ENCODE measurements at regions not wholly inside any gene's neighbourhood (a gene's known extent, or its start where the extent isn't known, plus 50 kb on each side); places are given as distances from the start of the nearest gene placed in this dataset.

DNA sequence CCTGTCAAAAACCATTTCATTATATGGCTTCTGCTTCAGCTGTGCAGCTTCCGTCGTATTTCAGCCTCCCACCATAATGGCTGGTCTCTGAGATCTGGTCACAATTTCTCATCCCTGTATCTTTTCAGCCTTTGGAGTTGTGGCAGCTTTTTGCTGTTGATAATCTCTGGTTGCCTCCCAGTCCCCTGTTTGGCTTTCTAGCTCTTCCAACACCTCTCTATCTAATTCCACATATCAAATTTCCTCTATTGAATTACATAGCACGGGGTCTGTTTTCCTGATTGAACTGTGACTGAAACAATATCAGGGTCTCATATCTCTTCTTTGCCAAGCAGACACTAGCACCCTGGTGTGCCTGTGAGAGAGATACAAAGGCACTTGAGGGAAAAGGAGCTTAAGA, 222.1 kb upstream of the OBI1 start:
- POLR2A ChIA-PET, result no interaction called here
- Mint-ChIP-seq H3K4me3 (no peak overlapping the region), H3K36me3 (0 out of 2 replicates have a peak, but pooled peaks cover 3% of the 10 kb centered on the region), H3K9me3 (peaks cover 13% of the 10 kb centered on the region), H3K4me1 (peaks cover 13% of the 10 kb centered on the region), H3K27ac (no peak overlapping the region), H3K27me3 (ENCODE audit: low read depth) (no peaks in the 10 kb centered on the region; the same call in 1 of the 2 replicates)
- no peak for DNase-seq (ENCODE audit: low spot score)
- CTCF ChIA-PET, result no interaction called here
- no peak for ATAC-seq
- TF ChIP-seq, protein P1, sequence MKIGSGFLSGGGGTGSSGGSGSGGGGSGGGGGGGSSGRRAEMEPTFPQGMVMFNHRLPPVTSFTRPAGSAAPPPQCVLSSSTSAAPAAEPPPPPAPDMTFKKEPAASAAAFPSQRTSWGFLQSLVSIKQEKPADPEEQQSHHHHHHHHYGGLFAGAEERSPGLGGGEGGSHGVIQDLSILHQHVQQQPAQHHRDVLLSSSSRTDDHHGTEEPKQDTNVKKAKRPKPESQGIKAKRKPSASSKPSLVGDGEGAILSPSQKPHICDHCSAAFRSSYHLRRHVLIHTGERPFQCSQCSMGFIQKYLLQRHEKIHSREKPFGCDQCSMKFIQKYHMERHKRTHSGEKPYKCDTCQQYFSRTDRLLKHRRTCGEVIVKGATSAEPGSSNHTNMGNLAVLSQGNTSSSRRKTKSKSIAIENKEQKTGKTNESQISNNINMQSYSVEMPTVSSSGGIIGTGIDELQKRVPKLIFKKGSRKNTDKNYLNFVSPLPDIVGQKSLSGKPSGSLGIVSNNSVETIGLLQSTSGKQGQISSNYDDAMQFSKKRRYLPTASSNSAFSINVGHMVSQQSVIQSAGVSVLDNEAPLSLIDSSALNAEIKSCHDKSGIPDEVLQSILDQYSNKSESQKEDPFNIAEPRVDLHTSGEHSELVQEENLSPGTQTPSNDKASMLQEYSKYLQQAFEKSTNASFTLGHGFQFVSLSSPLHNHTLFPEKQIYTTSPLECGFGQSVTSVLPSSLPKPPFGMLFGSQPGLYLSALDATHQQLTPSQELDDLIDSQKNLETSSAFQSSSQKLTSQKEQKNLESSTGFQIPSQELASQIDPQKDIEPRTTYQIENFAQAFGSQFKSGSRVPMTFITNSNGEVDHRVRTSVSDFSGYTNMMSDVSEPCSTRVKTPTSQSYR (CRISPR knock-in tag; IDR thresholded peaks at IDR 0.05), result no peak
- no peak for TF ChIP-seq ZNF121 (CRISPR knock-in tag; IDR thresholded peaks at IDR 0.05)
- TF ChIP-seq OVOL2 (CRISPR knock-in tag; IDR thresholded peaks at IDR 0.05; ENCODE audit: borderline replicate concordance), result no peak
- TF ChIP-seq CREM (CRISPR knock-in tag; IDR thresholded peaks at IDR 0.05), result no peak
- TF ChIP-seq JAZF1 (CRISPR knock-in tag; IDR thresholded peaks at IDR 0.05), result no peak
- TF ChIP-seq, protein P2, sequence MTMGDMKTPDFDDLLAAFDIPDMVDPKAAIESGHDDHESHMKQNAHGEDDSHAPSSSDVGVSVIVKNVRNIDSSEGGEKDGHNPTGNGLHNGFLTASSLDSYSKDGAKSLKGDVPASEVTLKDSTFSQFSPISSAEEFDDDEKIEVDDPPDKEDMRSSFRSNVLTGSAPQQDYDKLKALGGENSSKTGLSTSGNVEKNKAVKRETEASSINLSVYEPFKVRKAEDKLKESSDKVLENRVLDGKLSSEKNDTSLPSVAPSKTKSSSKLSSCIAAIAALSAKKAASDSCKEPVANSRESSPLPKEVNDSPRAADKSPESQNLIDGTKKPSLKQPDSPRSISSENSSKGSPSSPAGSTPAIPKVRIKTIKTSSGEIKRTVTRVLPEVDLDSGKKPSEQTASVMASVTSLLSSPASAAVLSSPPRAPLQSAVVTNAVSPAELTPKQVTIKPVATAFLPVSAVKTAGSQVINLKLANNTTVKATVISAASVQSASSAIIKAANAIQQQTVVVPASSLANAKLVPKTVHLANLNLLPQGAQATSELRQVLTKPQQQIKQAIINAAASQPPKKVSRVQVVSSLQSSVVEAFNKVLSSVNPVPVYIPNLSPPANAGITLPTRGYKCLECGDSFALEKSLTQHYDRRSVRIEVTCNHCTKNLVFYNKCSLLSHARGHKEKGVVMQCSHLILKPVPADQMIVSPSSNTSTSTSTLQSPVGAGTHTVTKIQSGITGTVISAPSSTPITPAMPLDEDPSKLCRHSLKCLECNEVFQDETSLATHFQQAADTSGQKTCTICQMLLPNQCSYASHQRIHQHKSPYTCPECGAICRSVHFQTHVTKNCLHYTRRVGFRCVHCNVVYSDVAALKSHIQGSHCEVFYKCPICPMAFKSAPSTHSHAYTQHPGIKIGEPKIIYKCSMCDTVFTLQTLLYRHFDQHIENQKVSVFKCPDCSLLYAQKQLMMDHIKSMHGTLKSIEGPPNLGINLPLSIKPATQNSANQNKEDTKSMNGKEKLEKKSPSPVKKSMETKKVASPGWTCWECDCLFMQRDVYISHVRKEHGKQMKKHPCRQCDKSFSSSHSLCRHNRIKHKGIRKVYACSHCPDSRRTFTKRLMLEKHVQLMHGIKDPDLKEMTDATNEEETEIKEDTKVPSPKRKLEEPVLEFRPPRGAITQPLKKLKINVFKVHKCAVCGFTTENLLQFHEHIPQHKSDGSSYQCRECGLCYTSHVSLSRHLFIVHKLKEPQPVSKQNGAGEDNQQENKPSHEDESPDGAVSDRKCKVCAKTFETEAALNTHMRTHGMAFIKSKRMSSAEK (CRISPR knock-in tag; IDR thresholded peaks at IDR 0.05; ENCODE audit: borderline replicate concordance), result no peak
- TF ChIP-seq, protein P3, sequence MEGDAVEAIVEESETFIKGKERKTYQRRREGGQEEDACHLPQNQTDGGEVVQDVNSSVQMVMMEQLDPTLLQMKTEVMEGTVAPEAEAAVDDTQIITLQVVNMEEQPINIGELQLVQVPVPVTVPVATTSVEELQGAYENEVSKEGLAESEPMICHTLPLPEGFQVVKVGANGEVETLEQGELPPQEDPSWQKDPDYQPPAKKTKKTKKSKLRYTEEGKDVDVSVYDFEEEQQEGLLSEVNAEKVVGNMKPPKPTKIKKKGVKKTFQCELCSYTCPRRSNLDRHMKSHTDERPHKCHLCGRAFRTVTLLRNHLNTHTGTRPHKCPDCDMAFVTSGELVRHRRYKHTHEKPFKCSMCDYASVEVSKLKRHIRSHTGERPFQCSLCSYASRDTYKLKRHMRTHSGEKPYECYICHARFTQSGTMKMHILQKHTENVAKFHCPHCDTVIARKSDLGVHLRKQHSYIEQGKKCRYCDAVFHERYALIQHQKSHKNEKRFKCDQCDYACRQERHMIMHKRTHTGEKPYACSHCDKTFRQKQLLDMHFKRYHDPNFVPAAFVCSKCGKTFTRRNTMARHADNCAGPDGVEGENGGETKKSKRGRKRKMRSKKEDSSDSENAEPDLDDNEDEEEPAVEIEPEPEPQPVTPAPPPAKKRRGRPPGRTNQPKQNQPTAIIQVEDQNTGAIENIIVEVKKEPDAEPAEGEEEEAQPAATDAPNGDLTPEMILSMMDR (IDR thresholded peaks at IDR 0.05), result no peak
- no peak for TF ChIP-seq NR2C2 (CRISPR knock-in tag; IDR thresholded peaks at IDR 0.05)
- no peak for TF ChIP-seq TEAD1 (CRISPR knock-in tag; IDR thresholded peaks at IDR 0.05)
- TF ChIP-seq, protein P4, sequence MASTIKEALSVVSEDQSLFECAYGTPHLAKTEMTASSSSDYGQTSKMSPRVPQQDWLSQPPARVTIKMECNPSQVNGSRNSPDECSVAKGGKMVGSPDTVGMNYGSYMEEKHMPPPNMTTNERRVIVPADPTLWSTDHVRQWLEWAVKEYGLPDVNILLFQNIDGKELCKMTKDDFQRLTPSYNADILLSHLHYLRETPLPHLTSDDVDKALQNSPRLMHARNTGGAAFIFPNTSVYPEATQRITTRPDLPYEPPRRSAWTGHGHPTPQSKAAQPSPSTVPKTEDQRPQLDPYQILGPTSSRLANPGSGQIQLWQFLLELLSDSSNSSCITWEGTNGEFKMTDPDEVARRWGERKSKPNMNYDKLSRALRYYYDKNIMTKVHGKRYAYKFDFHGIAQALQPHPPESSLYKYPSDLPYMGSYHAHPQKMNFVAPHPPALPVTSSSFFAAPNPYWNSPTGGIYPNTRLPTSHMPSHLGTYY (CRISPR knock-in tag; IDR thresholded peaks at IDR 0.05), result no peak
- no peak for TF ChIP-seq ZNF396 (CRISPR knock-in tag; IDR thresholded peaks at IDR 0.05; ENCODE audit: borderline replicate concordance)
- TF ChIP-seq, protein P5, sequence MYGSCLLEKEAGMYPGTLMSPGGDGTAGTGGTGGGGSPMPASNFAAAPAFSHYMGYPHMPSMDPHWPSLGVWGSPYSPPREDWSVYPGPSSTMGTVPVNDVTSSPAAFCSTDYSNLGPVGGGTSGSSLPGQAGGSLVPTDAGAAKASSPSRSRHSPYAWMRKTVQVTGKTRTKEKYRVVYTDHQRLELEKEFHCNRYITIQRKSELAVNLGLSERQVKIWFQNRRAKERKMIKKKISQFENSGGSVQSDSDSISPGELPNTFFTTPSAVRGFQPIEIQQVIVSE (CRISPR knock-in tag; IDR thresholded peaks at IDR 0.05; ENCODE audit: borderline replicate concordance), result no peak

DNA sequence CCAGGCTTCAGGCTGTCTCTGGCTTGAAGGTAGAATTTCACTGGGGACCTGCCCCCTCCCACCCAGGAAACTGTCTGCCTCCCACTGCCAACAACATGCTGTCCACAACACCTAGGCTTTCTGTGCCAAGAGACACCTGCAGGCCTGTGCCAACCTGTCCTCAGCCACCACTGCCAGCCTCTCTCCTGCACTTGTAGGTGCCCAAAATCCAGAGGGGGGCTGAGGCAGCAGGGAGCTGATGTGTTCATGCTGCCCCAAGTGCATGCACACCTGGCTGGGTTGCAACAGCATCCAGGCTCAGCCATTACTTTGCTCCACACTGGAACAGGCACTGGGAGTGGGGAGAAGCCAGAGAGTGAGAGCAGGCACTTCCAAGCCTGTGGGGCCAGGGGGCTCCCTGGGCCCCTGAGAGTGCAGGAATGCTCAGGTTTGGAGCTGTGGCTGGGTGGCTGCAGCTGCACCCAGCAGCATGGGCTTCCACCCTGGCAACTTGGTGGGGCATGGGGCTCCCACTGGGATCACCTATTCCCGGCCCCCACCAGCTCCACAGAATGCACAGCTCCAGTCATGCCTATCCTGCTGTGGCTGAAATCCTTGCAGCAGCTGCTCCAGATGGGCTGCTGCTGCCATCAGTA, 218.1 kb upstream of the OBI1 start:
- POLR2A ChIA-PET, result no interaction called here
- peaks cover 13% of the 10 kb centered on the region for H3K9me3 Mint-ChIP-seq
- TF ChIP-seq HMGA2 (CRISPR knock-in tag; IDR thresholded peaks at IDR 0.05) (no peak), NFATC4 (CRISPR knock-in tag; IDR thresholded peaks at IDR 0.05) (no peak), JUN (CRISPR knock-in tag; IDR thresholded peaks at IDR 0.05) (no peak), CREB1 (CRISPR knock-in tag; IDR thresholded peaks at IDR 0.05) (no peak), CREM (CRISPR knock-in tag; IDR thresholded peaks at IDR 0.05) (no peak)
- TF ChIP-seq, protein P6, sequence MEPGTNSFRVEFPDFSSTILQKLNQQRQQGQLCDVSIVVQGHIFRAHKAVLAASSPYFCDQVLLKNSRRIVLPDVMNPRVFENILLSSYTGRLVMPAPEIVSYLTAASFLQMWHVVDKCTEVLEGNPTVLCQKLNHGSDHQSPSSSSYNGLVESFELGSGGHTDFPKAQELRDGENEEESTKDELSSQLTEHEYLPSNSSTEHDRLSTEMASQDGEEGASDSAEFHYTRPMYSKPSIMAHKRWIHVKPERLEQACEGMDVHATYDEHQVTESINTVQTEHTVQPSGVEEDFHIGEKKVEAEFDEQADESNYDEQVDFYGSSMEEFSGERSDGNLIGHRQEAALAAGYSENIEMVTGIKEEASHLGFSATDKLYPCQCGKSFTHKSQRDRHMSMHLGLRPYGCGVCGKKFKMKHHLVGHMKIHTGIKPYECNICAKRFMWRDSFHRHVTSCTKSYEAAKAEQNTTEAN (CRISPR knock-in tag; IDR thresholded peaks at IDR 0.05), result no peak
- TF ChIP-seq, protein P5 (CRISPR knock-in tag; IDR thresholded peaks at IDR 0.05; ENCODE audit: borderline replicate concordance), result no peak
- TF ChIP-seq, protein P7, sequence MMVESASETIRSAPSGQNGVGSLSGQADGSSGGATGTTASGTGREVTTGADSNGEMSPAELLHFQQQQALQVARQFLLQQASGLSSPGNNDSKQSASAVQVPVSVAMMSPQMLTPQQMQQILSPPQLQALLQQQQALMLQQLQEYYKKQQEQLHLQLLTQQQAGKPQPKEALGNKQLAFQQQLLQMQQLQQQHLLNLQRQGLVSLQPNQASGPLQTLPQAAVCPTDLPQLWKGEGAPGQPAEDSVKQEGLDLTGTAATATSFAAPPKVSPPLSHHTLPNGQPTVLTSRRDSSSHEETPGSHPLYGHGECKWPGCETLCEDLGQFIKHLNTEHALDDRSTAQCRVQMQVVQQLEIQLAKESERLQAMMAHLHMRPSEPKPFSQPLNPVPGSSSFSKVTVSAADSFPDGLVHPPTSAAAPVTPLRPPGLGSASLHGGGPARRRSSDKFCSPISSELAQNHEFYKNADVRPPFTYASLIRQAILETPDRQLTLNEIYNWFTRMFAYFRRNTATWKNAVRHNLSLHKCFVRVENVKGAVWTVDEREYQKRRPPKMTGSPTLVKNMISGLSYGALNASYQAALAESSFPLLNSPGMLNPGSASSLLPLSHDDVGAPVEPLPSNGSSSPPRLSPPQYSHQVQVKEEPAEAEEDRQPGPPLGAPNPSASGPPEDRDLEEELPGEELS (CRISPR knock-in tag; IDR thresholded peaks at IDR 0.05), result no peak

More for the DNA sequence above, 218.1 kb upstream of the OBI1 start:
- Mint-ChIP-seq H3K4me1 (no peaks in the 10 kb centered on the region), H3K27me3 (ENCODE audit: low read depth) (no peaks in the 10 kb centered on the region; the same call in 1 of the 2 replicates), H3K27ac (no peak overlapping the region), H3K36me3 (0 out of 2 replicates have a peak, but pooled peaks cover 3% of the 10 kb centered on the region), H3K4me3 (no peak overlapping the region)
- CTCF ChIA-PET, result interaction anchor here (0.6 to 2.4 kb wide), 7 partner anchors 9 to 547 kb away, joined by 3 to 15 read pairs (median 5); no protein-coding TSS in a partner anchor
- ATAC-seq, result no peak
- no peak for DNase-seq (ENCODE audit: low spot score)
